Panc1 (cell line): ENCODE measurements at regions not wholly inside any gene's neighbourhood (a gene's known extent, or its start where the extent isn't known, plus 50 kb on each side); places are given as distances from the start of the nearest gene placed in this dataset.

Source experiments
- ATAC-seq: fragments of 200-7000 bp; cut with Tn5 transposase; 2 replicates; pipeline ENCODE4 v1.9.1; 2020; ENCODE audit warnings: mild to moderate bottlenecking, moderate library complexity
- BruUV-seq: library from RNA; stranded (reverse); fragments of 400-500 nt; replicated peaks from 2 replicates; lab custom pipeline; 2021; lab: Mats Ljungman, UMichigan
- CTCF ChIA-PET: fragments of 300-600 bp; sonication (Branson Sonifier 250); formaldehyde crosslinking; loops from one replicate; lab custom pipeline; 2022; ENCODE audit warnings: antibody characterized with exemption; lab: Charles Lee
- POLR2A ChIA-PET: fragments of 300-600 bp; sonication (Branson Sonifier 250); formaldehyde crosslinking; loops from one replicate; lab custom pipeline; 2022; ENCODE audit warnings: antibody characterized with exemption; lab: Charles Lee
- DNase-seq: peaks from one replicate; pipeline ENCODE4 v3.0.0-alpha.2; 2010; ENCODE audit warnings: low read depth, low spot score
- H3K27ac ChIP-seq: 2 replicates; pipeline ENCODE4 v1.5.1; 2011; ENCODE audit warnings: mild to moderate bottlenecking, low read length, inconsistent platforms
- H3K27me3 ChIP-seq: fragments of 200-500 bp; sonication (Bioruptor generic); 2 replicates; pipeline ENCODE4 v1.6.0; 2014; ENCODE audit warnings: low read length, inconsistent platforms; ENCODE audit not compliant: control insufficient read depth, insufficient read depth
- H3K36me3 ChIP-seq: fragments of 200-500 bp; sonication (Bioruptor generic); 2 replicates; pipeline ENCODE4 v1.5.1; 2014; ENCODE audit warnings: inconsistent platforms, mild to moderate bottlenecking, low read length, moderate library complexity; ENCODE audit not compliant: control insufficient read depth, insufficient read depth
- H3K4me1 ChIP-seq: 2 replicates; pipeline ENCODE4 v1.5.1; 2011; ENCODE audit warnings: inconsistent platforms, mild to moderate bottlenecking, low read length, moderate library complexity; ENCODE audit not compliant: control insufficient read depth, insufficient read depth
- H3K4me3 ChIP-seq, 2 experiments: 2 replicates each; pipeline ENCODE4 v1.5.1; 2011 to 2012; ENCODE audit warnings: low read depth in 2 of 2, low read length in 2 of 2, mild to moderate bottlenecking in 2 of 2, inconsistent platforms in 1 of 2, moderate library complexity in 1 of 2
- H3K9me3 ChIP-seq: fragments of 200-500 bp; sonication (Bioruptor generic); 2 replicates; pipeline ENCODE4 v1.5.1; 2014; ENCODE audit warnings: low read depth, mild to moderate bottlenecking, inconsistent platforms, low read length, moderate library complexity; ENCODE audit not compliant: control insufficient read depth, insufficient read depth
- POLR2AphosphoS5 ChIP-seq: IDR thresholded peaks from 2 replicates; pipeline ENCODE4 v1.6.1; 2012; ENCODE audit warnings: mild to moderate bottlenecking, low read depth, low read length, moderate library complexity
- REST ChIP-seq, 2 experiments: IDR thresholded peaks; 2 replicates each; pipeline ENCODE4 v1.6.1; 2011 to 2012; ENCODE audit warnings: low read depth in 2 of 2, control low read depth in 1 of 2, low read length in 1 of 2, mild to moderate bottlenecking in 1 of 2, moderate library complexity in 1 of 2; ENCODE audit not compliant: insufficient read depth in 1 of 2
- in situ Hi-C: cut with HindIII; loops from 2 replicates; pipeline ENCODE4 v1.10.0; 2016; ENCODE audit warnings: low sequenced_read_pairs, low pct_unique_long_range_greater_than_20kb
- intact Hi-C: fragments of 100-400 bp; cut with micrococcal nuclease; formaldehyde crosslinking; loops from one replicate; pipeline ENCODE4 v1.10.0; 2022; ENCODE audit not compliant: unreplicated experiment
- TF ChIP-seq, protein P1 (sequence below): fragments of 450-650 bp; IDR thresholded peaks from 2 replicates; pipeline ENCODE4 v1.5.1; 2017; ENCODE audit warnings: mild to moderate bottlenecking

GRCh38 chr2:20928617-20929016, 105.7 kb upstream of the LDAH start:
- POLR2A ChIA-PET, result no interaction called here
- intact Hi-C loops, result no loop called here
- no TSS peak for BruUV-seq
- no peak for ATAC-seq
- no peaks in the 10 kb centered on the region for H3K27me3 ChIP-seq
- H3K4me1 ChIP-seq, result no peaks in the 10 kb centered on the region
- TF ChIP-seq REST (IDR thresholded peaks at IDR 0.05; ENCODE audit: insufficient read depth in 1 of 2, low read depth in 2 of 2, low read length in 1 of 2) (no peak), POLR2AphosphoS5 (no peak)
- H3K4me3 ChIP-seq, result no peak overlapping the region
- H3K9me3 ChIP-seq, result no peaks in the 10 kb centered on the region
- CTCF ChIA-PET, result no interaction called here
- in situ Hi-C loops, result no loop called here
- no peaks in the 10 kb centered on the region for H3K36me3 ChIP-seq
- no peak overlapping the region for H3K27ac ChIP-seq
- DNase-seq, result no peak

DNA sequence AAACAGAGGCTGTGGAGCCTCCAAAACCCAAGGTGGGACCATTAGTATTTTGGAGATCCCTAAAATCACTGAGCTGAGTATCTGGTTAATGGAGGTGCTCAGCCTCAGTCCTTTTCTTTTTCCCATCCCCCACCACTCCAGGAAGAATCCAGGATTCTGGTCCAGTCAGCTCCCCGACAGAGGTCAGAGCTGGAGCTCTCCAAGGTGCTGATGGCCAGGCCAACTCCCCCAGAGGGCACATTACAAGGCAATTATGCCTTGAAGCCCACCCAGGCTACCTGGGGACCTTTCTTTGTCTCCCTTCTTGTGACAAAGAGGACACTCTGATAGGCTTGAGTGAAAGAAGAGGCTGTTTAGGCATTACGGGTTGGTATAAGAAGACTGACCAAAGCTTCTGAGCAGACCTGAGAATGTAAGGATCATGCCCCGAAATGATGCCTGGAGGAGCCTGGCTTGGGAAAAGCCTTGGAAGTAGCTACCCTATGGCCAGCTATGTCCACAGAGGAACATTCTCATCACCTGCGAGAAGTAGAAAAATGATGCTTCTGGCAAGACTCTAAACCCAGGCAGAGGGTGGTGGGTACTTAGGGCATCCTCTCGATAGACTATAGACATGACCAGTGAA, 102.5 kb upstream of the LDAH start:
- H3K4me3 ChIP-seq, result no peak overlapping the region
- peak; percentile 80 to 84 for TF ChIP-seq REST (IDR thresholded peaks at IDR 0.05; ENCODE audit: insufficient read depth in 1 of 2, low read depth in 2 of 2, low read length in 1 of 2)
- TF ChIP-seq, protein P1, sequence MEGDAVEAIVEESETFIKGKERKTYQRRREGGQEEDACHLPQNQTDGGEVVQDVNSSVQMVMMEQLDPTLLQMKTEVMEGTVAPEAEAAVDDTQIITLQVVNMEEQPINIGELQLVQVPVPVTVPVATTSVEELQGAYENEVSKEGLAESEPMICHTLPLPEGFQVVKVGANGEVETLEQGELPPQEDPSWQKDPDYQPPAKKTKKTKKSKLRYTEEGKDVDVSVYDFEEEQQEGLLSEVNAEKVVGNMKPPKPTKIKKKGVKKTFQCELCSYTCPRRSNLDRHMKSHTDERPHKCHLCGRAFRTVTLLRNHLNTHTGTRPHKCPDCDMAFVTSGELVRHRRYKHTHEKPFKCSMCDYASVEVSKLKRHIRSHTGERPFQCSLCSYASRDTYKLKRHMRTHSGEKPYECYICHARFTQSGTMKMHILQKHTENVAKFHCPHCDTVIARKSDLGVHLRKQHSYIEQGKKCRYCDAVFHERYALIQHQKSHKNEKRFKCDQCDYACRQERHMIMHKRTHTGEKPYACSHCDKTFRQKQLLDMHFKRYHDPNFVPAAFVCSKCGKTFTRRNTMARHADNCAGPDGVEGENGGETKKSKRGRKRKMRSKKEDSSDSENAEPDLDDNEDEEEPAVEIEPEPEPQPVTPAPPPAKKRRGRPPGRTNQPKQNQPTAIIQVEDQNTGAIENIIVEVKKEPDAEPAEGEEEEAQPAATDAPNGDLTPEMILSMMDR, result no peak
- TF ChIP-seq POLR2AphosphoS5, result no peak
- in situ Hi-C loops, result no loop called here
- no peaks in the 10 kb centered on the region for H3K4me1 ChIP-seq
- CTCF ChIA-PET, result no interaction called here
- H3K27me3 ChIP-seq, result no peaks in the 10 kb centered on the region
- H3K27ac ChIP-seq, result no peak overlapping the region
- POLR2A ChIA-PET, result no interaction called here
- no TSS peak for BruUV-seq
- intact Hi-C loops, result no loop called here
- no peak for DNase-seq
- no peak for ATAC-seq
- H3K36me3 ChIP-seq, result no peaks in the 10 kb centered on the region
- H3K9me3 ChIP-seq, result no peaks in the 10 kb centered on the region
